ENCODE measurements at regions not wholly inside any gene's neighbourhood (a gene's known extent, or its start where the extent isn't known, plus 50 kb on each side); places are given as distances from the start of the nearest gene placed in this dataset.

DNA sequence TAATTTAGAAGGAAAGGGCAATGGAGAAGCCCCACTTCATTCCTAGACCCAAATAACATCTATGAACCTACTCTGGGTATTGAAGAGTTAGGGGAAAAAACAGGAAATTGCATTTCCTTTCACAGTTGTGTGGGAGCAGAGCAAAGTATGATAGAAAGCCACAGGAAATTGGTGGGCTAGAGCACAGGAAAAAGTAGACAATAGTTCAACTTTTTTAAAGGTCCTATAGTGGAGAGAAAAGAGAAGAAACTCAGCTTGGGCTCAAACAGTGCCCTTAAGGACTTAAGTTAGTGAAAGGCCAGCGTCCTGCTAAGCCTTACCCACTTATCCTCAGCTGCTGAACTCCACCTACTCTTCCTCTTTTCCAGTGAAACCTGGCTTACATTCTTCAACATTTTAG, 258.1 kb downstream of the DPY19L2 start:
- ChIA-PET POLR2A (no interaction called here), CTCF (no interaction called here)
- Histone ChIP-seq H3K36me3 (ENCODE audit: control insufficient read depth, insufficient read depth, low read length) (no peaks in the 10 kb centered on the region), H3K9me3 (peaks cover 22% of the 10 kb centered on the region), H3K4me3 (ENCODE audit: low read depth, low read length) (no peak overlapping the region), H3K27me3 (replicated peaks; ENCODE audit: control insufficient read depth, insufficient read depth, low read length) (no peaks in the 10 kb centered on the region), H3K4me1 (peaks cover 7% of the 10 kb centered on the region)
- H3K9me3 Mint-ChIP-seq (ENCODE audit: unreplicated experiment) = peaks cover 55% of the 10 kb centered on the region
- H3K4me3 Mint-ChIP-seq (ENCODE audit: unreplicated experiment) = no peak overlapping the region
- intact Hi-C loops (cut with micrococcal nuclease; ENCODE audit: unreplicated experiment) = no loop called here
- DNase-seq = no peak
- no peak overlapping the region for H3K27ac Mint-ChIP-seq (ENCODE audit: unreplicated experiment)
- H3K27me3 Mint-ChIP-seq (ENCODE audit: insufficient read depth, unreplicated experiment) = no peaks in the 10 kb centered on the region
- H3K4me1 Mint-ChIP-seq (ENCODE audit: low read depth, unreplicated experiment) = peaks cover 7% of the 10 kb centered on the region
- no TSS peak for BruUV-seq (replicated peaks)
- TF ChIP-seq, protein P1, sequence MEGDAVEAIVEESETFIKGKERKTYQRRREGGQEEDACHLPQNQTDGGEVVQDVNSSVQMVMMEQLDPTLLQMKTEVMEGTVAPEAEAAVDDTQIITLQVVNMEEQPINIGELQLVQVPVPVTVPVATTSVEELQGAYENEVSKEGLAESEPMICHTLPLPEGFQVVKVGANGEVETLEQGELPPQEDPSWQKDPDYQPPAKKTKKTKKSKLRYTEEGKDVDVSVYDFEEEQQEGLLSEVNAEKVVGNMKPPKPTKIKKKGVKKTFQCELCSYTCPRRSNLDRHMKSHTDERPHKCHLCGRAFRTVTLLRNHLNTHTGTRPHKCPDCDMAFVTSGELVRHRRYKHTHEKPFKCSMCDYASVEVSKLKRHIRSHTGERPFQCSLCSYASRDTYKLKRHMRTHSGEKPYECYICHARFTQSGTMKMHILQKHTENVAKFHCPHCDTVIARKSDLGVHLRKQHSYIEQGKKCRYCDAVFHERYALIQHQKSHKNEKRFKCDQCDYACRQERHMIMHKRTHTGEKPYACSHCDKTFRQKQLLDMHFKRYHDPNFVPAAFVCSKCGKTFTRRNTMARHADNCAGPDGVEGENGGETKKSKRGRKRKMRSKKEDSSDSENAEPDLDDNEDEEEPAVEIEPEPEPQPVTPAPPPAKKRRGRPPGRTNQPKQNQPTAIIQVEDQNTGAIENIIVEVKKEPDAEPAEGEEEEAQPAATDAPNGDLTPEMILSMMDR (IDR thresholded peaks at IDR 0.05; ENCODE audit: insufficient read depth in 1 of 2, low read depth in 1 of 2, low read length in 1 of 2, severe bottlenecking in 1 of 2, unreplicated experiment in 1 of 2) = no peak
- no peaks in the 10 kb centered on the region for H3K36me3 Mint-ChIP-seq (ENCODE audit: insufficient read depth, unreplicated experiment)

DNA sequence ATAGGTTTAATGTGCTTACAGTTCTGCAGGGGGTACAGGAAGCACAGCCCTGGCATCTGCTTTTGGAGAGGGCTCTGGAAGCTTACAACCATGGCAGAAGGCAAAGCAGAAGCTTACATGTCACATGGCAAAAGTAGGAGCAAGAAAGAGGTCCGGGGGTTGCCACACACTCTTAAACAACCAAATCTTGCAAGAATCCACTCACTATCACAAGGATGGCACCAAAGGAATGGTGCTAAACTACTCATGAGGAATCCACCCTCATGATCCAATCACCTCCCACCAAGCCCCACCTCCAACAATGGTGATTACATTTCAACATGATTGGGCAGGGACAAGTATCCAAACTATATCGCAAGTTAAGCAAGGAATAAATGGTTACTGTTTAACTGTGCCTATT, 255.8 kb upstream of the AVPR1A start:
- intact Hi-C loops (cut with micrococcal nuclease; ENCODE audit: unreplicated experiment) = no loop called here
- BruUV-seq (replicated peaks) = no TSS peak
- H3K4me3 Mint-ChIP-seq (ENCODE audit: unreplicated experiment) = no peak overlapping the region
- Histone ChIP-seq H3K4me1 (peaks cover 19% of the 10 kb centered on the region), H3K9me3 (peaks cover 7% of the 10 kb centered on the region; the same call in 1 of the 2 replicates), H3K27me3 (replicated peaks; ENCODE audit: control insufficient read depth, insufficient read depth, low read length) (no peaks in the 10 kb centered on the region), H3K36me3 (ENCODE audit: control insufficient read depth, insufficient read depth, low read length) (no peaks in the 10 kb centered on the region), H3K4me3 (ENCODE audit: low read depth, low read length) (no peak overlapping the region)
- H3K27ac Mint-ChIP-seq (ENCODE audit: unreplicated experiment) = no peak overlapping the region
- no peak for DNase-seq
- ChIA-PET CTCF (no interaction called here), POLR2A (no interaction called here)
- H3K9me3 Mint-ChIP-seq (ENCODE audit: unreplicated experiment) = peaks cover 30% of the 10 kb centered on the region
- no peaks in the 10 kb centered on the region for H3K36me3 Mint-ChIP-seq (ENCODE audit: insufficient read depth, unreplicated experiment)
- TF ChIP-seq, protein P1 (IDR thresholded peaks at IDR 0.05; ENCODE audit: insufficient read depth in 1 of 2, low read depth in 1 of 2, low read length in 1 of 2, severe bottlenecking in 1 of 2, unreplicated experiment in 1 of 2) = no peak
- H3K27me3 Mint-ChIP-seq (ENCODE audit: insufficient read depth, unreplicated experiment) = no peaks in the 10 kb centered on the region
- peaks cover 7% of the 10 kb centered on the region for H3K4me1 Mint-ChIP-seq (ENCODE audit: low read depth, unreplicated experiment)

DNA sequence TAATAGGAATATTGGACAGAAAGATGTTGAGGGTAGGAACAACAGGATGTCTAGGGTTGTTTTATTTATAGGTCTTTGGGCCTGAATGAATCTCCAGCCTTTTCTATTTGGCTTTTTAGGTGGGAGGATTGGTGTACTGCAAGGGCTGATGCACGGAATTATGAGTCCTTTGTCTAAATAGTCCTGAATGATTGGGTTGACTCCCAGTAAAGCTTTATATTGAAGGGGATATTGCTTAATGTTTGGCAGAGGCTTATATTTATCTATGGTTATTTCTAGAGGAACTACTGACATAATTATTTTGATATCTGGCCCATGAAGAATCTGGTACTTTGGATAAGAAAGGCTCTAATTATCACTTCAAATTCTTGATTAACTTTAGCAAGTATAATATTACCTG, 253.6 kb upstream of the AVPR1A start:
- TF ChIP-seq, protein P1 (IDR thresholded peaks at IDR 0.05; ENCODE audit: insufficient read depth in 1 of 2, low read depth in 1 of 2, low read length in 1 of 2, severe bottlenecking in 1 of 2, unreplicated experiment in 1 of 2) = no peak
- Histone ChIP-seq H3K27me3 (replicated peaks; ENCODE audit: control insufficient read depth, insufficient read depth, low read length) (no peaks in the 10 kb centered on the region), H3K4me1 (peaks cover 19% of the 10 kb centered on the region), H3K4me3 (ENCODE audit: low read depth, low read length) (no peak overlapping the region), H3K36me3 (ENCODE audit: control insufficient read depth, insufficient read depth, low read length) (no peaks in the 10 kb centered on the region; the same call in 1 of the 2 replicates), H3K9me3 (peaks cover 7% of the 10 kb centered on the region; the same call in 1 of the 2 replicates)
- no peak for DNase-seq
- Mint-ChIP-seq H3K36me3 (ENCODE audit: insufficient read depth, unreplicated experiment) (no peaks in the 10 kb centered on the region), H3K4me3 (ENCODE audit: unreplicated experiment) (no peak overlapping the region), H3K27ac (ENCODE audit: unreplicated experiment) (no peak overlapping the region), H3K4me1 (ENCODE audit: low read depth, unreplicated experiment) (peaks cover 7% of the 10 kb centered on the region), H3K9me3 (ENCODE audit: unreplicated experiment) (peaks cover 30% of the 10 kb centered on the region), H3K27me3 (ENCODE audit: insufficient read depth, unreplicated experiment) (no peaks in the 10 kb centered on the region)
- ChIA-PET POLR2A (no interaction called here), CTCF (no interaction called here)
- BruUV-seq (replicated peaks) = no TSS peak
- intact Hi-C loops (cut with micrococcal nuclease; ENCODE audit: unreplicated experiment) = no loop called here

Measured in Caco-2 (cell line).